GM12873 (cell line): ENCODE measurements at regions not wholly inside any gene's neighbourhood (a gene's known extent, or its start where the extent isn't known, plus 50 kb on each side); places are given as distances from the start of the nearest gene placed in this dataset.

Experiments used
- TF ChIP-seq, protein P1 (sequence below): IDR thresholded peaks from 2 replicates; pipeline ENCODE4 v1.5.1; 2012; ENCODE audit warnings: low read depth, mild to moderate bottlenecking, moderate library complexity, low read length, control low read depth; ENCODE audit not compliant: insufficient read depth; ENCODE audit errors: missing control alignments

GRCh38 chr1:245079021-245079609 lies 75.7 kb upstream of the KIF26B start:
- TF ChIP-seq, protein P1, sequence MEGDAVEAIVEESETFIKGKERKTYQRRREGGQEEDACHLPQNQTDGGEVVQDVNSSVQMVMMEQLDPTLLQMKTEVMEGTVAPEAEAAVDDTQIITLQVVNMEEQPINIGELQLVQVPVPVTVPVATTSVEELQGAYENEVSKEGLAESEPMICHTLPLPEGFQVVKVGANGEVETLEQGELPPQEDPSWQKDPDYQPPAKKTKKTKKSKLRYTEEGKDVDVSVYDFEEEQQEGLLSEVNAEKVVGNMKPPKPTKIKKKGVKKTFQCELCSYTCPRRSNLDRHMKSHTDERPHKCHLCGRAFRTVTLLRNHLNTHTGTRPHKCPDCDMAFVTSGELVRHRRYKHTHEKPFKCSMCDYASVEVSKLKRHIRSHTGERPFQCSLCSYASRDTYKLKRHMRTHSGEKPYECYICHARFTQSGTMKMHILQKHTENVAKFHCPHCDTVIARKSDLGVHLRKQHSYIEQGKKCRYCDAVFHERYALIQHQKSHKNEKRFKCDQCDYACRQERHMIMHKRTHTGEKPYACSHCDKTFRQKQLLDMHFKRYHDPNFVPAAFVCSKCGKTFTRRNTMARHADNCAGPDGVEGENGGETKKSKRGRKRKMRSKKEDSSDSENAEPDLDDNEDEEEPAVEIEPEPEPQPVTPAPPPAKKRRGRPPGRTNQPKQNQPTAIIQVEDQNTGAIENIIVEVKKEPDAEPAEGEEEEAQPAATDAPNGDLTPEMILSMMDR, result peak; percentile 55

DNA sequence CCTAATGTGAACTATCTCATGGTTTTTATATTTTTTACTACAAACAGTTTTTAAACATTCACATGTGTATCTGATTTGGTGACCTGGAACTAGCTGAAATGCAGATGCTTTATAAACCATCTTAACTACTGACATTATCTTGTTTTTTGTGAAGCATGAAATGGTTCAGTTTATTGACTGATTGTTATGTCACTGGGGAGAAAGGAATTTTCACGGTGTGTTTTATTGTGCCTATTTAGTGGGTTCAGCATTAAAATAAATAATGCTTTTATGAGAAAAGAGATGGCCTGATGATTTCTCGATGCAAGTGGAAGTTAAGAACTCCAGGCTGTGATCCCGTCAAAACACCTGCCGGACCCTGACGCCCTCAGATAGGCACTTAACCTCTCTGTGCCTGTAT lies 79.9 kb upstream of the KIF26B start:
- TF ChIP-seq, protein P1, result no peak

DNA sequence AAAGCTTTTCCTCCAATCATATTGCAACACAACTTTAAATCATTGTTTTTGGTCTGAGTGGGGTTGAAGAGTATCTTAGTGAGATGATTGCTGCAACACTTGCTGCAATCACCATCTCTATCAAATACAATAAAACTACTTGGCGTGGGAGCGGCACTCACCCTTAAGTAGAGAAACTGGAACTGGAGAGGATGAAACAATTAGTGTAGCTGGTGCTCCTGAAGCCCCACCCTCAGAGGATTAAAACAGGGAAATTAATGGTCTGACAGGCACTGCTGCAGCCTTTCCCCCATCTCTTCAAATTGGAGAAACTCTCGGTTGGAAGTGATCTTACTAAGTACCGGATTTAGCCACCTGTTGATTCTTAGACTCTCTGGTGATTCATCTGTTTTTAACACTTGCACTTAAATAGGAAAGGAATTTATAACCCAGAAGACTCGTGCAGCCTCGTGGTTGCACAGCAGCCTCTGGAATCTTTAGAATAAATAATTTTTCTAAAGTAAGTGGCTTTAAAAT lies 80.5 kb upstream of the KIF26B start:
- TF ChIP-seq, protein P1, result no peak

DNA sequence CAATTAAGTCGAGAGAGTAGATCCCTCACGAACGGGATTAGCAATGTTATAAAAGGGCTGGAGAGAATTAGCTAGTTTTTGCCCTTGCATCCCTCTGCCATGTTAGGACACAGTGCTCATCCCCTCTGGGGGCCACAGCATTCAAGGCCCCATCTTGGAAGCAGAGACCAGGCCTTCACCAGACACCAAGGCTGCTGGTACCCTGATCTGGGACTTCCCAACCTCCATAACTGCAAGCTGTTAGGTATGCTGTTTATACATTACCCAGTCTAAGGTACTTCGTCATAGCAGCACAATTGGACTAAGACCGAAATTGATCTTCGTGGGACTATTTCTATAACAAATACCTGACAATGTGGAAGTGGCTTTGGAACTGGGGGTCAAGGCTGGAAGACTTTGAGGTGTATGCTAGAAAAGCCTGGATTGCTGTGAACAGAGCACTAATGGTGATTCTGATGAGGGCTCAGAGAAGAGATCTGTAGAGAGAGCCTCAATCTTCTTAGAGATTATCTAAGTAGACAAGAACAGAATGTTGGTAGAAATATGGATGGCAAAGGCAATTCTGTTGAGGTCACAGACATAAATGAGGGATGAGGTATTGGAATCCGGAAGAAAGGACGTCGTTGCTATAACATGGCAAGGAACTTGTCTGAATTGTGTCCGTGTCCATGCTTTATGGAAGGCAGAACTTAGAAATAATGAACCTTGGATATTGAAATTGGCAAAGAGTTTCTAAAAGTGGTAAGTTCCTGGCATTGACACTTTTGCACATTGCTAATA lies 83.8 kb upstream of the KIF26B start:
- TF ChIP-seq, protein P1, result no peak

- TF ChIP-seq, protein P1, result no peak
Observed at GRCh38 chr1:245067257-245067656, 87.5 kb upstream of the KIF26B start.

DNA sequence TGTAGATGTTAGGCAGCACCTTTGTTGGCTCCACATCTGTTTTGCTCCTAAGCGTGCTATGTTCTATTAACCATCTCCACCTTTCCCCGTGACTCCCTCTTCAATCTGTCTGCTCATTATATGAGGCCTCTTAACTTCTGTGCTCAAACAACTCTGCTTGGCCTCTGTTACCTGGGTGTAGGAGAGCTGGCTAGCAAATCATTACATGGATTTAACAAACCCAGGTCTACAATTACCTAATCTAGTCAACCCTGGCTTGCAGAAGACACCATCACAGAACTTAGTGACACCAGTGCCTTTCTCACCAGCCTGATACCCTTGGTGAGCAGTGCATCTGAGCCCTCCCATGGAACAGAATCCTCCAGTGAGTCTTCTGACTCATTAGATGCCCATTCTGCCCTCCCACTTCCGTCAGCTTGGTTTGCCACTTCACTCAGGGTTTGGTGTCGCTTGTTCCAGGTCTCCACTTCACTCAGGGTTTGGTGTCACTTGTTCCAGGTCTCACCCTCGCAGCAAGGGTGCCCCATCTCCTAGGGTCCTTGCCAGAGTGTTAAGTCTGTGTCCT lies 92.0 kb upstream of the KIF26B start:
- TF ChIP-seq, protein P1, result no peak

GRCh38 chr1:245060684-245061374 lies 94.0 kb upstream of the KIF26B start:
- TF ChIP-seq, protein P1, result no peak
